Natural killer cell (primary cell): ENCODE measurements at regions not wholly inside any gene's neighbourhood (a gene's known extent, or its start where the extent isn't known, plus 50 kb on each side); places are given as distances from the start of the nearest gene placed in this dataset.

ENCODE experiments used
- ATAC-seq, 3 donors: fragments of 150-1000 bp in 2 of 3; fragments of 200-7000 bp in 1 of 3; cut with Tn5 transposase; 1 replicate in 1 of 3; 2 replicates in 2 of 3; pipeline ENCODE4 v1.10.0; 2021; ENCODE audit warnings: mild to moderate bottlenecking in 2 of 3, moderate library complexity in 2 of 3
- DNase-seq, 2 donors: peaks; one replicate each; pipeline versions ENCODE4 v3.0.0 to v3.0.0-alpha.2; 2013 to 2021; ENCODE audit warnings: mixed read lengths in 1 of 2
- H3K27ac ChIP-seq: one replicate; pipeline ENCODE4 v1.5.1; 2013; ENCODE audit warnings: mild to moderate bottlenecking, low read length
- H3K27me3 ChIP-seq: one replicate; pipeline ENCODE4 v1.6.1; 2013; ENCODE audit warnings: low read length; ENCODE audit not compliant: control insufficient read depth, insufficient read depth
- H3K36me3 ChIP-seq: one replicate; pipeline ENCODE4 v1.6.1; 2013; ENCODE audit warnings: low read length; ENCODE audit not compliant: control insufficient read depth, insufficient read depth
- H3K4me1 ChIP-seq: one replicate; pipeline ENCODE4 v1.6.1; 2013; ENCODE audit warnings: low read length; ENCODE audit not compliant: control insufficient read depth, insufficient read depth
- H3K4me3 ChIP-seq: one replicate; pipeline ENCODE4 v1.5.1; 2013; ENCODE audit warnings: low read length
- H3K9me3 ChIP-seq: one replicate; pipeline ENCODE4 v1.6.1; 2013; ENCODE audit warnings: low read length; ENCODE audit not compliant: control insufficient read depth, insufficient read depth
- H3K27ac Mint-ChIP-seq, 2 donors: one replicate each; pipeline ENCODE4 v1.8.0; 2022; ENCODE audit warnings: mild to moderate bottlenecking in 2 of 2, mixed read lengths in 2 of 2, moderate library complexity in 1 of 2
- H3K27me3 Mint-ChIP-seq, 2 donors: one replicate each; pipeline ENCODE4 v1.8.0; 2022; ENCODE audit warnings: low read depth in 2 of 2, mixed read lengths in 2 of 2
- H3K36me3 Mint-ChIP-seq: one replicate; pipeline ENCODE4 v1.8.0; 2022; ENCODE audit warnings: mixed read lengths
- H3K4me1 Mint-ChIP-seq, 2 donors: one replicate each; pipeline ENCODE4 v1.8.0; 2022; ENCODE audit warnings: mixed read lengths in 2 of 2
- H3K4me3 Mint-ChIP-seq: one replicate; pipeline ENCODE4 v1.8.0; 2022; ENCODE audit warnings: mild to moderate bottlenecking, moderate library complexity, mixed read lengths
- H3K9me3 Mint-ChIP-seq, 2 donors: one replicate each; pipeline ENCODE4 v1.8.0; 2022; ENCODE audit warnings: mixed read lengths in 2 of 2
- CTCF ChIP-seq: fragments of 200-600 bp; IDR thresholded peaks from one replicate; pipeline ENCODE4 v1.8.0; 2022; ENCODE audit warnings: antibody characterized with exemption
- WGBS: methylation state at CpG from one replicate; pipeline ENCODE4 v1.1.7; 2013; ENCODE audit warnings: missing lambda C conversion rate; ENCODE audit not compliant: insufficient coverage; 5-methylcytosine and 5-hydroxymethylcytosine counted together
- intact Hi-C: fragments of 100-400 bp; cut with micrococcal nuclease; formaldehyde crosslinking; loops from one replicate; pipeline ENCODE4 v1.14.2; 2022

GRCh38 chr4:22048323-22048722 lies 99.8 kb upstream of the KCNIP4 start:
- Mint-ChIP-seq H3K27ac (no peak overlapping the region), H3K36me3 (no peaks in the 10 kb centered on the region), H3K4me1 (no peaks in the 10 kb centered on the region), H3K27me3 (no peaks in the 10 kb centered on the region), H3K9me3 (peaks cover 6 to 9% of the 10 kb centered on the region in 2 donors), H3K4me3 (no peak overlapping the region)
- no peaks in the 10 kb centered on the region for H3K4me1 ChIP-seq
- TF ChIP-seq CTCF: no peak
- no peak overlapping the region for H3K4me3 ChIP-seq
- H3K27ac ChIP-seq: no peak overlapping the region
- H3K27me3 ChIP-seq: no peaks in the 10 kb centered on the region
- DNase-seq (no peak), ATAC-seq (no peak)
- no peaks in the 10 kb centered on the region for H3K36me3 ChIP-seq
- WGBS: 66% methylated on average over 2 of the region's 2 CpGs
- intact Hi-C loops: no loop called here
- peaks cover 4% of the 10 kb centered on the region for H3K9me3 ChIP-seq

DNA sequence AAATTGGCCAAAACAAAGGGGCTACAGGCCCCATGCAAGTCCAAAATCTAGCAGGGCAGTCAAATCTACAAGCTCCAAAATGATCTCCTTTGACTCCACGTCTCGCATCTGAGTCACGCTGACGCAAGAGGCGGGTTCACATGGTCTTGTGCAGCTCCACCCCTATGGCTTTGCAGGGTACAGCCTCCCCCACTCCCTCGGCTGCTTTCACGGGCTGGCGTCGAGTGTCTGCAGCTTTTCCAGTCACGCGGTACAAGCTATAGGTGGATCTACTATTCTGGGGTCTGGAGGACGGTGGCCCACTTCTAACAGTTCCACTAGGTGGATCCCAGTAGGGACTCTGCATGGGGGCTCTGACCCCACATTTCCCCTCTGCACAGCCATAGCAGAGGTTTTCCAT lies 99.2 kb upstream of the KCNIP4 start:
- Mint-ChIP-seq H3K4me1 (no peaks in the 10 kb centered on the region), H3K27me3 (no peaks in the 10 kb centered on the region), H3K27ac (no peak overlapping the region), H3K9me3 (peaks cover 5 to 9% of the 10 kb centered on the region in 2 donors), H3K4me3 (no peak overlapping the region), H3K36me3 (no peaks in the 10 kb centered on the region)
- H3K36me3 ChIP-seq: no peaks in the 10 kb centered on the region
- 96% methylated on average over 12 of the region's 12 CpGs for WGBS
- ATAC-seq (no peak), DNase-seq (no peak)
- peaks cover 4% of the 10 kb centered on the region for H3K9me3 ChIP-seq
- no peaks in the 10 kb centered on the region for H3K27me3 ChIP-seq
- no peak for TF ChIP-seq CTCF
- intact Hi-C loops: no loop called here
- no peak overlapping the region for H3K27ac ChIP-seq
- no peak overlapping the region for H3K4me3 ChIP-seq
- no peaks in the 10 kb centered on the region for H3K4me1 ChIP-seq

DNA sequence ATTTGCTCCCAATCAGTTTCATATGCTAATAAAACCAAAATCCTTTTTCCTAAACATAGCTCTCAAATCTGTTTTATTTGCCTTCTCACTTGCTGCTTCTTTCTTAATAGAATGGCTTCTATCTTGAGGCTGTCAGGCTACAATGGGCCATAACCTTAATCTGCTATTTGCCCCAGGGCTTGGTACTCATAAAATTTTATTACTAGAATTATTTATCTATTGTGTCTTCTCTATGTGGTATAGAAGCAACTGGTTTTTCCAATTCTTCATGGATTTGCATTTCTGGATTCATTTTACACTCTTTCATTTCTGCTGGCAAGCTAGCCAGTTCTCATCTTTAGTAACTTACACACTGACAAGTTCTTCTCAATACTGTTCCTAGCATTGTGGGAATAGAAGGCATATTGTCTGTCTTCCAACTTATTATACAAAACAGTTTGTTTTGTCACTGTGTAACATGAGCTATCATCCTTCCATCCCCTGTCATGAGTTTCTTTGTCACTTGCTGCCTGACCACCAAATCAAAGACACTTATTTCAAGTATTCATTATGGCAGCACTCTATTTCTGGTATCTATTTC lies 96.6 kb upstream of the KCNIP4 start:
- no peaks in the 10 kb centered on the region for H3K36me3 ChIP-seq
- Mint-ChIP-seq H3K4me1 (no peaks in the 10 kb centered on the region), H3K27me3 (no peaks in the 10 kb centered on the region), H3K36me3 (no peaks in the 10 kb centered on the region), H3K4me3 (no peak overlapping the region), H3K27ac (no peak overlapping the region), H3K9me3 (peaks cover 5 to 15% of the 10 kb centered on the region in 2 donors)
- ATAC-seq (no peak), DNase-seq (no peak)
- H3K9me3 ChIP-seq: peaks cover 8% of the 10 kb centered on the region
- intact Hi-C loops: no loop called here
- H3K4me3 ChIP-seq: no peak overlapping the region
- H3K4me1 ChIP-seq: no peaks in the 10 kb centered on the region
- no peaks in the 10 kb centered on the region for H3K27me3 ChIP-seq
- TF ChIP-seq CTCF: no peak
- no peak overlapping the region for H3K27ac ChIP-seq

- ATAC-seq (no peak), DNase-seq (no peak)
- H3K4me3 ChIP-seq: no peak overlapping the region
- no peak for TF ChIP-seq CTCF
- Mint-ChIP-seq H3K9me3 (peaks cover 5 to 6% of the 10 kb centered on the region in 2 donors), H3K4me1 (no peaks in the 10 kb centered on the region), H3K36me3 (no peaks in the 10 kb centered on the region), H3K4me3 (no peak overlapping the region), H3K27me3 (no peaks in the 10 kb centered on the region), H3K27ac (no peak overlapping the region)
- H3K27ac ChIP-seq: no peak overlapping the region
- intact Hi-C loops: no loop called here
- H3K9me3 ChIP-seq: no peaks in the 10 kb centered on the region
- no peaks in the 10 kb centered on the region for H3K27me3 ChIP-seq
- WGBS: no CpG with 5 or more reads among the region's 1 CpG
- H3K4me1 ChIP-seq: no peaks in the 10 kb centered on the region
- H3K36me3 ChIP-seq: no peaks in the 10 kb centered on the region
Measured at GRCh38 chr4:22031423-22031822, 82.9 kb upstream of the KCNIP4 start.
